GM19023 (cell line): ENCODE measurements at regions not wholly inside any gene's neighbourhood (a gene's known extent, or its start where the extent isn't known, plus 50 kb on each side); places are given as distances from the start of the nearest gene placed in this dataset.

Experiments used
- ATAC-seq: cut with Tn5 transposase; IDR thresholded peaks from one replicate; pipeline ENCODE4 v1.9.1; 2021; ENCODE audit warnings: mild to moderate bottlenecking, moderate library complexity; ENCODE audit not compliant: unreplicated experiment

DNA sequence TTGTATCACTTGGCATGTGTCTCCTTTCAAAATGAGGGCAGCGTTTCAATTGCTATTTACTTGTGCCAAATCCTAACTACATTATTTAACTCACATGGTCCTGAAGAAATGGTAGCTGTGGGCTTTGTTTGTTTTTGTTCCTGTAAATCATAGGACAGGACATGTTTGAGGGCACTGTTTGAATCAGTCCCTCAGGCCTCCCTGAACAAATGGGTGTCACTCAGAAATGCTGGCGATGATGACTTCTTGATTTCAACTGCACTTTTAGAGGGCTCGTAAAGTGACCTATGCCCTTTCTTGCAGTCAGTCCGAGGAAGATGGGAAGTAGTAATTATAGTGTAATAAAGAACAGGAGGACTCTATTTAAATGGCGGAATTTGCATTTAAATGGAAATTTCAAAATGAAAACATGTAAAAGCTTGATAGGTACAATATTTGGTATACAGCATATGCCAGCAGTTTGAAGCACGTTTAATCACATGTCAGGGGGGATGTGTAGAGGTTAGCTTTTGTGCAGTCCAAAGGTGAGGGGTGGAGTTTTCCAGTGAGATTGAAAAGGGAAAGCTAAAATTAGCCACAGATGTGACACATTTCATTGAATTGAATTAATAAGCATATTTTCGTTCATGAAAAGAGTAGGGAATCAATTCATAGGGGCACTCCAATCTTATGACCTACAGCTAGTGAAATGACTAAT lies 1958.7 kb upstream of the IGFBP7 start:
- ATAC-seq = no peak

DNA sequence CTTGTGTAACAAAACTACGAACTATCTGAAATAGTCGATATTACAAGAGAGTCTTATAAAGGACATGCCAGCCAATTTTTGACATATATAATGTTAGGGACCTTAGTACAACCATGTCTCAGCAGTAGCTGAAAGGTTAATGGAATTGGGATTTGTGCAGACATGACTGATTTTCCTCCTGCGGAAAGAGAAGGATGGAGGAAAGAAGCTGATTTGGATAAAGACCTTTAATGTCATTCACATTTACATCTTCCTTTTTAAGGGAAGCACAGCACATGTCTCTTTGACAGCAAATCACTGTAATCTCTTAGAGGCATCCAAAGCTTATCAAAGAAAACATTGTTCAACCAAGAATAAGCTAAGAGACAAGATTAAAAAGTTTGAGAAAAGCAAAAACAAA lies 1976.2 kb upstream of the IGFBP7 start:
- no peak for ATAC-seq

DNA sequence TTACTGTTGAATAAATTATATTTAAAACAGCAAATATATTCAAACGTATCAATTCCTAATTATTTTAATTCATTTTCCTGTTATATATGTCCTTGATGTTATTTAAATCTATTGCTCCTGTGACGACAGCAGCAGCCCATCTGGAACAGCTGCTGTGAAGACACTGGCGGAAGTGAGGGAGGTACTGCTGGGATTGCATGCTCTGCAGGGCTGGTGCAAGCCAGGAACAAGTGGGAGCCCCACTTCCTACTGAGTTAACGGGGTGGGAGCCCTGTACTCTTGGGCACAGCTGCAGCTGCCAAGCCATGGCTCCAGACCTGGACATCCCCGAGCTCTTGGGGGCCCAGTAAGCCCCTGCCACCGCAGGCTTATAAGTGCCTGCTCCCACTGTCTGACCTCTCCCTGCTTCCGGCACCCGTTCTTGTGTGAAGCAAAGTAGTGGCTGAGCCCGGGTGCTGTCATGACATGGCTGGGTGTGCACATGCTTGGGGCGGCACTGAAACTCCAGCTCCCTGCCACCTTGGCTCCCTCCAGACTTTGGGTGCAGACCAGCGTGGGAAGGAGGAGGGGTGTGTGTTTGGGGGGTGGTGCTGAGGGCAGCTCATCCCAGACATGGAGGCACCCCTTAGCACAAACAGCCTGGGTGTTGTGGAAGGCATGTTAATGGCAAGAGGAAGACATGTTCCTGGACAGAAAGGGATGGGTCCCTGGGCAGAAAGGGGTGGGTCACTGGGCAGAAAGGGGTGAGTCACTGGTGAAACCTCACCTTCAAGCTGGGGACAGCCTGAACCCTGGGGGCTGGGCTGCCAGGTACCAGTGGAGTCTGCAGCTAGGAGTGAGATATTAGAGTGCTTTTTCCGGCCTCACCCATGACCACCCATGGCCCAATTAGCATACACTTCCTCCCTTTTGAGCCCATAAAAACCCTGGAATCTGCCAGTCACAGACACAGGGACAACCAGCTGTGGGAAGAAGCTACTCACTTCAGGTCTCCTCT lies 1981.3 kb upstream of the IGFBP7 start:
- no peak for ATAC-seq

DNA sequence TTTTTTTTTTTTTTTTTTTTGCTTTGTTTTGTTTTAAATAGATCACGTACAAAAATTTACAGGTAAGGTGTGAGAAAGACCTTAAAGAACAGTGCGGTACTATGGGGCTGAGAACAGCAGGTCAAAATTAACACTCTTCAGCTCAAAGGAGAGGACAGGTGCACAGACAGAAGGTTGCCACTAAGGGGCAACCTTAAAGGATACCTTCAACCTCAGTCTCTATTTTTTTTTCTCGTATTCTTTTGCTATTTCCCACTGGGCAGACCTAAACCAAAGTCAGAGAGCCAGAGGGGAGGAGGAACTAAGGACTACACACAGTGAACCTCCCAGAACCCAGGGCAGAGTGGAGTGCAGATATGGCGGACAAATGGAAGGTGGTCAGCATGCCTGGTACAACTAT lies 1984.3 kb upstream of the IGFBP7 start:
- no peak for ATAC-seq

DNA sequence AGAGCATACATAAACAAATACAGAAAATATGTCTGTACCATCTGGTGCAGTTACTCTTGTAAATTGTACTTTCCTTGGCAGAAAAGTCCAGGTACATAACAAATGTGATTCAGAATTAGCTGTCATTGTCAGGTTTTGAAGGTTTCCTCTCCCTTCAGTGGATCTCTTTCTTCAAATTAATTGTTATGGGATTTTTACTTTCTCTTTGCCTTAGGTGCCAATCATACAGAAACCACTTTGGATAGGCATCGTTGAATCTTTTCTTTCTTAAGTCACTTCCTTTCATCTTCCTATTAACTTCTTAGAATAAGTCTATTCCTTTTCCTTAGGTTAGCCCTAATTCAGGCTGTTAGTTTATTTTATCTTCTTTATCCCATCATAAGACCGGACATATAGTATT lies 1992.1 kb upstream of the IGFBP7 start:
- no peak for ATAC-seq

DNA sequence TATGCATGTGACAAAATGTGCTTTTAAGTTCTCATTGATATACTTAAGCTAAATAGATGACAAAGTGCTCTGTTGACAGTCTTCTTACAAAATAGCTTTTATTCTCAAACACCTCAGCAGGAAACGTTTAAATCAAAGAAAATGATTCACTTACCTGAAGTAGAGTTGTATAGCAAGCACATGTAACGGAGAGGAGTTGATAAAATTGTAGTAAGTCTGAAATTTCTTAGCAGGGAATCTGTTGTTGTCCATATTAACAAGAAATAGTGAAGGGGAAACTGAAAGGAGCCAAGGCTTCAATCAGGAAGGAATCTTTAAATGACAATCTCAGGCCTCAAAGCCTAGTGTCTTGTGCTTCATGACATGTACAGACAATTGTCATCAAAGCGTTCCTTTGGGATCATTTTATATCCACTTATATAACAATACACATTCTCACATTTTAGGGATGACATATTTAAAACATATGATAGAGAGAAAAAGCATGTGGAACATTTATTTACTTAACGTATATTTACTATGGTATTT lies 2010.2 kb upstream of the IGFBP7 start:
- no peak for ATAC-seq

DNA sequence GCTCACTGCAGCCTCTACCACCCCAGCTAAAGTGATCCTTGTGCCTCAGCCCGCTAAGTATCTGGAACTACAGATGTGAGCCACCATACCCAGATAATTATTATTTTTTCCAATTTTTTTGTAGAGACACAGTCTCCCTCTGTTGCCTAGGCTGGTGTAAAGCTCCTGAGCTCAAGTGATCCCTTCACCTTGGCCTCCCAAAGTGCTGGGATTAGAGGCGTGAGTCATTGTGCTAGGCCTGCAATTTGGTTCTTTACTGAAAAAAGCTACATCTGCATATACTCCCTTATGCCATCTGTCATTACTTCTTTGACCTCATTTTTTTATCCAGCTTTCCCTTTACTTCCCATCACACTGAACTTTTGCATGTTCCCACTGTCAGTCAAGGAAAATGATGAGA lies 2012.4 kb upstream of the IGFBP7 start:
- no peak for ATAC-seq

DNA sequence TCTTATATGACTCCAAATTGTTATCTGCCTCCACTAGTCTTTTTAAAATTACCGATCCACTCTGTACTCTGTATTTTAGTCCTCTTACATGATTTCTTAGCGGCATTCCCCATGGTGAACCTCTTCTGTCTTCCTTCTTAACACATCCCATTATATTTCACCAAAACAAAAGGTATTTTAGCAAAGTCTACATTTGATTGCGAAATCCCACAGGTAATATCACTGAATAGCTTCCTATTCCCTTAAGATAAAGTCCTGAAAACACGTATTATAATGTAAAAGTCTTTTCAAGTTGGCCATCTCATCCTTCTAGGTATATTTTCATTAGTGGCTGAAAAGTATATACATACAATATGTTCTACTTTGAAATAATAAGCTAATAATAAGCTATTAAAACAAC lies 2016.0 kb upstream of the IGFBP7 start:
- ATAC-seq = no peak

DNA sequence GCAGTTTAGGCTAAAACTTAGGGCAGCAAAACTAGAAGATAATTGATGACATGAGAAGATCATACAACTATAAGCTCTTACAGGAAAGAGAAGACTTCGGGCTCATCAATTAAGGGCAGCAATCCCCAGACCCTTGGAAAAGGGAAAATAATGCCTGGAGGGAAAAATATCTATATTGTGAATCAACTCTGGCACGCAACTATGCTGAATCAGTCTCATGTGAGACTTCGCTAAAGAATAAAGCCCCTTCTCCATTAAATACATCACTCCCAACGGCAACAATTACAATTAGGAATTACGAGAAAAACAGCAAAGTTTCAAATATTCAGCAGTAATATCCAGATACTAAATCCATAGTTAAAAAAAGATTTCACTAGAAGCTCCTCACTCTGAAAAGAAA lies 2016.8 kb upstream of the IGFBP7 start:
- ATAC-seq = no peak

DNA sequence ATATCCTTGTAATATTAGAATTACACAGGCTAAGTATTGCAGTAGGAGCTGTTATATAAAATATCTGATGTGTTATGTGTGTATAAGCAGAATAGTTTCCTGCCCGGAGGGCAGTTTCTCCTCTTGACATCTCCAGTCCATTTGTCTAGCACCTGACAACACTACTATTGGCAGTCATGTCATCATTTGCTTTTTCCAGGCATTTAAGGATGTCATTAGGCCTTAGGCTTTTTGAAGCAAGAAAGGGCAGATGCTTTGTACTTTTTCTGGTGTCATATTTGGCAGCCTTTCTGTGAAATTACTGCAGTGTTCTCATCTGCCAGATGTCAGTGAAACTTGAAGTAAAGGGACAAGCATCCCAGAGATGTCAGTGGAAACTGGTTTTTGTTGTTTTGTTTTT lies 2017.6 kb upstream of the IGFBP7 start:
- no peak for ATAC-seq

DNA sequence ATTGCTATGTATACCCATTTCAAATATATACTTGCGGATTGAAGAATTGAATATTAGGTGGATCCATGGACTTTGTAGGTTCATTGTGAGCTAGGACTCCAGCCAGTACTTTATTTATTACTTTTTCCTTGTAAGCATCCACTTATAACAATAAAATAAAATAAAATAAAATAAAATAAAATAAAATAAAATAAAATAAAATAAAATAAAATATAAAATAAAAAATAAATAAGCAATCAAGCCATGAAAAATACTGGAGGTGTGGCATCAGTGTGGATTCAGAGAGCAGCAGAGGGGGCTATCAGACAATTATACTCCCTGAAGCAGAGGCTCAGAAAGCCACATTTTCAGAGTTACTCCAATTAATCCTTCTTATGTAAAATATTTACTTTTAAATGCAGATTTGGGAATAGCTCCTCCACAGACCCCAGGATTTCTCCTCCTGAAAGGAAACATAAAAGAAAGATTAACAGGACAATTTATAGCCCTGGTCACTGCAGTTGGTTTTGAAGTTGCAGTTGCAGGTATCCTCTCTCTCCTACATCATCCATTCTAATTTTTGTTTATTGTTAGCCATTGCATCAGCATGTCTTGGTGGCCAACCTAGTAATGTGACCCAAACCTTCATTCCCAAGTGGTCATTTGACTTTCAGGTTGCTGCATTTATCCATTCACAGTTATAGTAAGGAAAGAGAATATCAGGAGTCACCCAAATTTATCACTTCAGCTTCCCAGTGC lies 2025.2 kb upstream of the IGFBP7 start:
- no peak for ATAC-seq

DNA sequence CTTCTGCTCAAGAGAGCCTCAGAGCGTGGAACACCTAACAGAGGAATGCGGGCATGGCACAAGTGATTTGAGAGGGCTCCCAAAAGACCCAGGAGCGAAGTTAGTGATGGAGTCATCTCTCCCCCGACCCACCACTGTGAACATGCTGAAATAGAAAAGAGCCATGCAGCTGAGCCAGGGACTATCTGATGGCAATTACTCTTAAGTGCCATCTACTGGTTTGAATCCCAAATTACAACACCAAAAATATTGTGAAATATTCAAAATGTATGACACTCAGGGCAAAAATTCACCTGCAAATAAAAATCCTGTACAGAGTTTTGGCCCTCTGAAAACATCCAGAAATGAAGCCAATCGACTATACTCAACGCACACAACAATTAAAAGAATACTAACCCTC lies 2038.9 kb upstream of the ADGRL3 start:
- no peak for ATAC-seq

DNA sequence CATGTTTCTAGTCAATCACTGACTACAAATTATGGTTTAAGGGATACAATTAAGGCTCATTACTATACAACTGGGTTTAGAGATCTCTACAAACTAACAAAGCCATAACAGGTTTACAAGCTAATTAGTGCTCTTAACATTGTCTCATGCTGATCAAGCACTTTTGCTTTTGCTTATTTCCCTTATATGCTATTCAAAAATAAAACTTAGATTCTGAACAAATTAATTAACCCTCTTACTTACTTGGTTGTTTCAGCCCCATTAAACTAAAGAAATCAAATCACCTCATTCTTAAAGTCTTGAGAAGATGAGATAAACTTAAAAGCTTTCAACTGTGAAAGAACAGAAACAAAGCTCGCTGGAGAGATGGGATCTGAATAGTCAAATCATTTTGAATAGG lies 2024.5 kb upstream of the ADGRL3 start:
- no peak for ATAC-seq

DNA sequence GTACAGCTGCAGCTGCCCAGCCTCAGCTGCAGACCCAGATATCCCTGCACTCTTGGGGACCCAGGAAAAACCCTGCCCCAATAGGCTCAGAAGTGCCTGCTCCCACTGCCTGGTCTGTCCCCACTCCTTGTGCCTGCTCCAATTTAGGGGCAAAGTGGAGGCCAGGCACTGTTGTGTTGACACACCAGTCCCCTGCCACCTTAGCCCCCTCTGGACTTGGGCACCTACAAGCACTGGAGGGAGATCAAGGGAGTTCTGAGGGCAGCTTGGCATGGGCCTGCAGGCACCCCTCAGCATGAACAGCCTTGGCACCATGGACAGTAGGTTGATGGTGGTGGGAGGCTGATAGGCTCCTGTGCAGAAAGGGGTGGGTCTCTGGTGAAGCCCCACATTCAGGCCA lies 2020.8 kb upstream of the ADGRL3 start:
- ATAC-seq = no peak

DNA sequence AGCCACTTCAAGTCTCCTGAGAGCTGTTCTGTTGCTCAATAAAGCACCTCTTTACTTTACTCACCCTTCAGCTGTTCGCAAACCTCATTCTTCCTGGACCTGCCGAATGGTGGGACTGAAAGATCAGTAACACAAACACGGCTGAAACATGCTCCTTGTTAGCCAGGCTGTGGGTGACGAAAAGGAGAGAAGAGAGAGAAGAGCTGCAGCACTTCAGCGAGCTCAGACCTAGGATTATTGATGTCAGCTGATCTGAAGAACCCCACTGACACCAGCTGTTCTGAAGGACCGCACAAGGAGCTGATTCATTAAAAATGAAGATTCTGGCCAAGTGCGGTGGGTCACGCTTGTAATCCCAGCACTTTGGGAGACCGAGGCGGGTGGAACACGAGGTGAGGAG lies 2020.0 kb upstream of the ADGRL3 start:
- ATAC-seq = no peak

DNA sequence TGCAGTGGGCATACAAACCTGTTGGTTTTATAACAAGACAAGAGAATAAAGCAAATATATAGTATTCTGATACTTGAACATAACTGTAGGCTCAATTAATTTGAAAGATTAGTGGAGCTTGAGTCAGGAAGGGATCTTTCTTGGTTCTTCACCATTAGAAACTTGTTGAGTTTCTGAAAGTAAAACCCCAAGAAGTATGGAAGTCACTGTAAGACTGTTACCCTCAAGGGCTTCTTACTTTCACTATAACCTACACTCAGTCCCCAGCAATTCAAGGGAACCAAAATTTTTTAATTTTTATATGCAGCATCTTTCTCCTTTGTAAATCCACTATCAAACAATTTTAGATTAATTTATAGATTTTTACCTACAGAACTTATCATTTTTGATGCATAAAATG lies 2019.2 kb upstream of the ADGRL3 start:
- ATAC-seq = no peak

DNA sequence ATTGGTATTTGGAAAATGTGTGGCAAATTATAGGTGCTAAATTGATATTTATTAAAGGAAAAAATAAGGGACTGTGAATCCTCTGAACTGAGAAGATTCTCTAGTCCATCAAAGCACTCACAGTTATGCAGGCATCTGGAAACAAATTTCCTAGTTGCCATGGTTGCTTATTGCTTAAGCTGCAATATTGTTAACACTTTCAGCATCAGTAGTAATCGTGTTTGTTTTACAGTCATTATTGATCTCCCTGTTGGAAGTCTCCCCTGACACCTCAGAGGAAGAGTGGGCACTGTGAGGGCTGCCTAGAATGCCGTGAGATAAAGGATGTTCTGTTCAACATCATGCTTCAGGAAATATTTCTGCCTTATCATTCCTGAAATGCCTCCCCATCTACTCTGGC lies 2004.3 kb upstream of the ADGRL3 start:
- no peak for ATAC-seq

DNA sequence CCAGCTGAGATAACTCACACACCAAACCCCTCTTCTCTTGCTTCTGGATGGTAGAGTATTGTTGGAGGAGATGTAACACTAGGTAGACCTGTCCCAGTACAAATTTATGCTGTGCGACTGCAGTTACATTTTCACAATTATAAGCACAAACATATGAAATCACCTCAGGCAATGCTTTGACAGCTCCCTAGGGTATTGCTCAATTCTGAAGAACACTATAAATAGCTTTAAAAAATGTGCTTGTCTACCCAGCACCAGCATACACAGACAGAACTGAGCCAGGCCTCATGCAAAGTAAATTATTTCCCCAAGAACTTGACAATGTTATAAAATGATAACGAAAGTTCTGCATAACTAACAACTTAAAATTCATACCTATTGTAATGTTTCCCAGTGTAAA lies 1999.1 kb upstream of the ADGRL3 start:
- no peak for ATAC-seq

DNA sequence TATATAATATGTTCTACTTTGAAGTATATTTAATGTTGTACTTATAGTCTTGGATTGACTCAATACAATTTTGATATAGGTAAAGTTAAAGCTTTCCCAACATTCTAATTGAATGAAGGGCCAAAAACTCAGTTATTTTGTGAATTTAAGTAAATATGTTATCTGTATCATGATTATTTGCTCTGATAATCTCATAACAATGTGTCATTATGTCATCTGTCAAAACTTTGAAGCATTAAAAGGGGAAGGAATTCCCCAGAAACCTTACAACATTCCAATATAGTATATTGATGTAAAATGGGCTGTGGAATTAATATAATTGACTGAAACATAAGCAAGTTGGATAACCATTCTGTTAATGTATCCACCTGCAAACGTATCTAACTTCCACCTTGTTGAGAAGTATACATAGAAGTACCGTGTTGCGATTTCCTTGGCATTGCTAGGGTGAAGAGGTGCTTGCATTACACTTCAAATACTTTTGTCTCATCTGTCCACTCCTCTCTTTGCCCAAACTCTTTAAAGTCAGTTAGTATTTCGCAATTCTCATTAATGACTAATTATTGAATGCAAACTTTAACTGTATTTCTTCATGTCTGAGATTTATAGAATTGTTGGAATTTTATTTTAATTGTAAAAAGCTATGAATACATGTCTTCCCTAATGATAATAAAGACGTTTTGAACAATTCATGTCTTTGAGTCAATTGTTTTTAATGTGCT lies 1982.1 kb upstream of the ADGRL3 start:
- no peak for ATAC-seq

DNA sequence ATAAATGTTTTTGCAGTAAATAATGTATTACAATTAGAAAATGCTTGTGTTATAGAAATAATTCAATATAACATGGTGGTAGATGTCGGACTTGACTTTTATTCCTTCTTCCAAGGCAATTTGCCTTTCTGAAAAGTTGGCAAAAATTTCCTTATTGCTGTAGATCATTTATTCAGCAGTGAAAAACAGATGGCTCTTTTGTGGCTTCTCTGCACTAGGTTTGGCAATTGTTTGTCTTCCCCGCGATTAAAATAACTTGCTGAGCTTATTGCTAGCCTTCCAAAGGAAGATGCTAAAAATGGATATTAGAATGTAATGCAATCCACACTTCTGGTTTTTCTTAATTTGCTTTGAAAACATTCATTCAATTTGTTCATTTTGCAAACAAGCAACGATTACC lies 1977.9 kb upstream of the ADGRL3 start:
- ATAC-seq = no peak
